Type B pancreatic cell (in vitro differentiated cells): ENCODE measurements at regions not wholly inside any gene's neighbourhood (a gene's known extent, or its start where the extent isn't known, plus 50 kb on each side); places are given as distances from the start of the nearest gene placed in this dataset.

ENCODE experiments used
- DNase-seq: peaks from one replicate; pipeline ENCODE4 v3.0.0; 2021; ENCODE audit warnings: mixed read lengths; ENCODE audit not compliant: unreplicated experiment; ENCODE audit errors: extremely low spot score
- H3K27ac Mint-ChIP-seq: 2 replicates; pipeline ENCODE4 v1.8.0; 2021; ENCODE audit warnings: mild to moderate bottlenecking, mixed read lengths
- H3K27me3 Mint-ChIP-seq: 2 replicates; pipeline ENCODE4 v1.8.0; 2021; ENCODE audit warnings: mixed read lengths
- H3K36me3 Mint-ChIP-seq: 2 replicates; pipeline ENCODE4 v1.8.0; 2021; ENCODE audit warnings: mixed read lengths
- H3K4me1 Mint-ChIP-seq: one replicate; pipeline ENCODE4 v1.8.0; 2021; ENCODE audit warnings: mixed read lengths; ENCODE audit not compliant: unreplicated experiment
- H3K4me3 Mint-ChIP-seq: 2 replicates; pipeline ENCODE4 v1.8.0; 2021; ENCODE audit warnings: mild to moderate bottlenecking, mixed read lengths
- H3K9me3 Mint-ChIP-seq: 2 replicates; pipeline ENCODE4 v1.8.0; 2021; ENCODE audit warnings: mixed read lengths
- TF ChIP-seq, protein P1 (sequence below): fragments of 200-600 bp; sonication (generic); conservative IDR thresholded peaks from 2 replicates; pipeline ENCODE4 v1.5.0; 2021; ENCODE audit warnings: antibody characterized with exemption, mild to moderate bottlenecking

GRCh38 chr11:109554951-109555350 is 133.0 kb downstream of the C11orf87 start:
- no peak overlapping the region for H3K27ac Mint-ChIP-seq
- no peaks in the 10 kb centered on the region for H3K4me1 Mint-ChIP-seq

GRCh38 chr11:109564241-109564640 is 142.3 kb downstream of the C11orf87 start:
- no peaks in the 10 kb centered on the region for H3K9me3 Mint-ChIP-seq
- H3K27ac Mint-ChIP-seq = no peak overlapping the region
- no peaks in the 10 kb centered on the region for H3K4me1 Mint-ChIP-seq
- H3K36me3 Mint-ChIP-seq = no peaks in the 10 kb centered on the region
- no peak for DNase-seq
- no peaks in the 10 kb centered on the region for H3K27me3 Mint-ChIP-seq
- H3K4me3 Mint-ChIP-seq = no peak overlapping the region
- TF ChIP-seq, protein P1, sequence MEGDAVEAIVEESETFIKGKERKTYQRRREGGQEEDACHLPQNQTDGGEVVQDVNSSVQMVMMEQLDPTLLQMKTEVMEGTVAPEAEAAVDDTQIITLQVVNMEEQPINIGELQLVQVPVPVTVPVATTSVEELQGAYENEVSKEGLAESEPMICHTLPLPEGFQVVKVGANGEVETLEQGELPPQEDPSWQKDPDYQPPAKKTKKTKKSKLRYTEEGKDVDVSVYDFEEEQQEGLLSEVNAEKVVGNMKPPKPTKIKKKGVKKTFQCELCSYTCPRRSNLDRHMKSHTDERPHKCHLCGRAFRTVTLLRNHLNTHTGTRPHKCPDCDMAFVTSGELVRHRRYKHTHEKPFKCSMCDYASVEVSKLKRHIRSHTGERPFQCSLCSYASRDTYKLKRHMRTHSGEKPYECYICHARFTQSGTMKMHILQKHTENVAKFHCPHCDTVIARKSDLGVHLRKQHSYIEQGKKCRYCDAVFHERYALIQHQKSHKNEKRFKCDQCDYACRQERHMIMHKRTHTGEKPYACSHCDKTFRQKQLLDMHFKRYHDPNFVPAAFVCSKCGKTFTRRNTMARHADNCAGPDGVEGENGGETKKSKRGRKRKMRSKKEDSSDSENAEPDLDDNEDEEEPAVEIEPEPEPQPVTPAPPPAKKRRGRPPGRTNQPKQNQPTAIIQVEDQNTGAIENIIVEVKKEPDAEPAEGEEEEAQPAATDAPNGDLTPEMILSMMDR = no peak

More at GRCh38 chr11:109554951-109555350, 133.0 kb downstream of the C11orf87 start:
- DNase-seq = no peak
- Mint-ChIP-seq H3K27me3 (no peaks in the 10 kb centered on the region), H3K36me3 (no peaks in the 10 kb centered on the region), H3K4me3 (no peak overlapping the region), H3K9me3 (peaks cover 7% of the 10 kb centered on the region)
- TF ChIP-seq, protein P1 = no peak

DNA sequence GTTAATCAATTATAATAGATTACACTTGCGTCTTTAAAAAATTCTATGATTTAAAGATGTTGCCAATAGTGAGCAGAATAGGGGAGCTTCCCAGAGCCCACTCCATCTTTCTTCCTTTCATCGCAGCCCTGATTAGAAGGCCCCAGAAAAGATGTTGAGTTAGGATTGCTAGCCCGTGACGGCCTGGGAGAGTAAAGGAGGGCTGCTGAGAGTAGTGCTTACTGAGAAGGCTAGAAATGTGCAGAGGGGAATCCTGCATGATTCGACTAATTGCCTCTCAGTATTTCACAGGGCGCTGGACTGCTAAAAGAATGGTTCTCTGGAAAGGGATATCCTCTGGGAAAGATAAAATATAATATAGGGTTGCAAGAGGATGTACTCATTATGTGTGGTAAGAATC is 160.5 kb downstream of the C11orf87 start:
- no peak for DNase-seq
- TF ChIP-seq, protein P1 = no peak
- Mint-ChIP-seq H3K4me1 (no peaks in the 10 kb centered on the region), H3K27ac (no peak overlapping the region), H3K27me3 (peaks cover 2% of the 10 kb centered on the region), H3K4me3 (no peak overlapping the region), H3K9me3 (peaks cover 2% of the 10 kb centered on the region), H3K36me3 (no peaks in the 10 kb centered on the region)

DNA sequence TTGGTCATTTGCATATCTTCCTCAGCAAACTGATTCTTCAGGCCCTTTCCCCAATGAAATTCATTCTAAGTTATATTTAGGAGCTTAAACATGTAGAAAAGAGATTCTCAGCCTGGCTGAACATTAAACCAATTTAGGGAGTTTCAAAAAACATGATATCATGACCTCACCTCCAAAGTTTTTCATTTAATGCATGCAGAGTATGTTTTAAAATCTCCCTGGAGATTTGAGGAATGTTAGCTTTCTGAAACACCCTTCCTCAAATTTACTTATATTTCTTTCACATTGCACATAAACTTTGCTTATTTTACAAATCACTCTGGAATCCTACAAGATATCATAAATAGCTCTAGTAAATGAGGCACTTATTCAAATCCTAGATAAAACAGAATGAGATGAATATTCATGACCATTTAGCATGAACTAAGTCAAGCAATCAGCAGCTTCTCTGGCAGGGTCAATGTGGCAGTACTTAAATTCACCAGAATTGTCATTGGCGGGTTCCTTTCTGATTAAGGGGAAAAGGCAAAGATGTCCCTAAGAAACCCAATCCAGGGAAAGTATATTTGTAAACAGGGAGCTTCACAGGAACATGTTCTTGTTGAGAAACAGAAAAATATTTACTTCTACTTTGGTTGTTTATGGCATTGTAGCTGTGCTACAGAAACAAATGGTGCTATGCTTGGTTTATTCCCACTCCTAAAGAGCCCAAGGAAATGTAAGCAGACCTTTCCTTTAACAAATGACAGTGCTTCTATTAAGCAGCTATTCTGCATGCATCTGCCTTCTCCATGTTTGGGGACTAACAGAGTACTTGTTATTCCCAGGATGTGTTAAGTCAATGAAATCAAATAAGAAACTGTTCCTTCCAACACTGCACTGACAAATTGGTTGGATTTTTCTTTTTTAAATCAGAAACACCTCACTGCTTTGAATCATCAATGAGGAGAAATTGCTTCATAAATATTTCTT is 162.3 kb downstream of the C11orf87 start:
- no peak overlapping the region for H3K4me3 Mint-ChIP-seq
- DNase-seq = no peak
- no peaks in the 10 kb centered on the region for H3K36me3 Mint-ChIP-seq
- peaks cover 12% of the 10 kb centered on the region for H3K27me3 Mint-ChIP-seq
- no peaks in the 10 kb centered on the region for H3K4me1 Mint-ChIP-seq
- no peaks in the 10 kb centered on the region for H3K9me3 Mint-ChIP-seq
- TF ChIP-seq, protein P1 = no peak
- H3K27ac Mint-ChIP-seq = no peak overlapping the region

DNA sequence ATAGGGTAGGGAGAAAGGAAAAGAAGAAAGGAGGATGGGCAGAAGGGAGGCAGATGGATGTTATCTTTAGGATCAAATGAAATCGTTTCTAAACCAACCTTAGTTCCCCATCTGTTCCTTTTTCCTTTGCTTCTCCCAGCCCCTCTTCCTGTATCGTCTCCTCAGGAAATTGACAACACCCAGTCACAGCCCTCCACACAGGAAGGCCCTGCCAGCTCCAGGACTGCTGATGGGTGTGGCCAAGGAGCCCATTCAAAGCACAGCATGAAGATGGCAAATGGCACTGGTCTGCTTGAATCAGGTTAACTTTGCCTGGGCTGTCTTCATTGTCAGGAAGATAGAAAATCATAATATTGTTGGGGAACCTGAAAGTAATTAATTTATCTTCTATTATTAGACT is 164.8 kb downstream of the C11orf87 start:
- no peak for DNase-seq
- no peaks in the 10 kb centered on the region for H3K36me3 Mint-ChIP-seq
- TF ChIP-seq, protein P1 = no peak
- H3K27ac Mint-ChIP-seq = no peak overlapping the region
- no peaks in the 10 kb centered on the region for H3K4me1 Mint-ChIP-seq
- H3K4me3 Mint-ChIP-seq = no peak overlapping the region
- no peaks in the 10 kb centered on the region for H3K9me3 Mint-ChIP-seq
- peaks cover 16% of the 10 kb centered on the region for H3K27me3 Mint-ChIP-seq
